GM23248 (cell line): ENCODE measurements at regions not wholly inside any gene's neighbourhood (a gene's known extent, or its start where the extent isn't known, plus 50 kb on each side); places are given as distances from the start of the nearest gene placed in this dataset.

Experiments
- EZH2 ChIP-seq: fragments of 200-600 bp; sonication (generic); IDR thresholded peaks from 2 replicates; pipeline ENCODE4 v1.6.1; 2018; ENCODE audit warnings: antibody characterized with exemption, mild to moderate bottlenecking; ENCODE audit not compliant: insufficient read depth, poor library complexity, severe bottlenecking
- EZH2phosphoT487 ChIP-seq: fragments of 200-600 bp; sonication (generic); IDR thresholded peaks from 2 replicates; pipeline ENCODE4 v1.6.1; 2018; ENCODE audit warnings: antibody characterized with exemption, moderate library complexity, mild to moderate bottlenecking, low read depth; ENCODE audit not compliant: insufficient read depth

DNA sequence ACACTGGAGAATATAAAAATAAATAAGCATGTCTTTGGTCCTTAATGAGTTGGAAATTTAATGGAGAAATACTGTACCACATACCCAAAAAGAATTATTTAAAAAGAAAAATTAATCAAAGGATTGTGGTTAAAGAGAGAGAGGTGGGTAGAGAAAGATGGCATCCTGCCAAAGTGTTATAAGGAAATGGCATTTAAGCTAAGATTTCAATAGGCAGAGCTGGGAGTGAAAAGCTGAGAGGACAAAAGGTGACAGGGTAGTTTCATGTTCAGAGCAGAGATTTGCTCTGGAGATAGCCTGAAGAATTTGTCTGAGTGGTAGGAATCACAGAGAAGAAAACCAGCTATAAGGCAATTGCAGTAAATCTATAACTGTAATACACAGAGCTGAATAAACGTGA is 181.0 kb downstream of the SI start:
- TF ChIP-seq EZH2, result no peak
- no peak for TF ChIP-seq EZH2phosphoT487
